Activated T-cell treated with anti-CD3 and anti-CD28 coated beads, Interleukin-2, amount 50 U/mL, for 4 hours (primary cell): ENCODE measurements at regions not wholly inside any gene's neighbourhood (a gene's known extent, or its start where the extent isn't known, plus 50 kb on each side); places are given as distances from the start of the nearest gene placed in this dataset.
"Not testable (repeated sequence)": the region's sequence is repeated elsewhere in the genome, so short reads cannot be mapped to it uniquely, and the experiment has no call there.

Experiments used
- ATAC-seq, 2 donors: fragments of 200-7000 bp; cut with Tn5 transposase; one replicate each; pipeline ENCODE4 v1.10.0; 2021
- DNase-seq: peaks from one replicate; pipeline ENCODE4 v3.0.0-alpha.2; 2020
- H3K27me3 Mint-ChIP-seq: one replicate; pipeline ENCODE4 v1.8.0; 2021; ENCODE audit warnings: low read depth, mixed read lengths
- H3K36me3 Mint-ChIP-seq: one replicate; pipeline ENCODE4 v1.8.0; 2022; ENCODE audit warnings: mixed read lengths; ENCODE audit not compliant: insufficient read depth
- H3K4me1 Mint-ChIP-seq: one replicate; pipeline ENCODE4 v1.8.0; 2021; ENCODE audit warnings: low read depth, mixed read lengths
- H3K4me3 Mint-ChIP-seq: one replicate; pipeline ENCODE4 v1.8.0; 2021; ENCODE audit warnings: mild to moderate bottlenecking, moderate library complexity, mixed read lengths
- H3K9me3 Mint-ChIP-seq: one replicate; pipeline ENCODE4 v1.8.0; 2021; ENCODE audit warnings: mixed read lengths

DNA sequence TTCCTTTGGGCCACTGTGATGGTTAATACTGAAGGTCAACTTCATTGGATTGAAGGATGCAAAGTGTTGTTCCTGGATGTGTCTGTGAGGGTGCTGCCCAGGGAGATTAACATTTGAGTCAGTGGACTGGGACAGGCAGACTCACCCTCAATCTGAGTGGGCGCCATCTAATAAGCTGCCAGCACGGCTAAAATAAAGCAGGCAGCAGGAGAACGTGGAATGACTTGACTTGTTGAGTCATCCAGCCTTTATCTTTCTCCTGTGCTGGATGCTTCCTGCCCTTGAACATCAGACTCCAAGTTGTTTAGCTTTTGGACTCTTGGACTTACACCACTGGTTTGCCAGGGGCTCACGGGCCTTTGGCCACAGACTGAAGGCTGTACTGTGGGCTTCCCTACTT, 1046.9 kb downstream of the TYW1 start:
- no peaks in the 10 kb centered on the region for H3K27me3 Mint-ChIP-seq
- H3K9me3 Mint-ChIP-seq: peaks cover 18% of the 10 kb centered on the region
- DNase-seq (no peak), ATAC-seq (no peak)
- H3K4me1 Mint-ChIP-seq: no peaks in the 10 kb centered on the region
- H3K36me3 Mint-ChIP-seq: no peaks in the 10 kb centered on the region
- no peak overlapping the region for H3K4me3 Mint-ChIP-seq

DNA sequence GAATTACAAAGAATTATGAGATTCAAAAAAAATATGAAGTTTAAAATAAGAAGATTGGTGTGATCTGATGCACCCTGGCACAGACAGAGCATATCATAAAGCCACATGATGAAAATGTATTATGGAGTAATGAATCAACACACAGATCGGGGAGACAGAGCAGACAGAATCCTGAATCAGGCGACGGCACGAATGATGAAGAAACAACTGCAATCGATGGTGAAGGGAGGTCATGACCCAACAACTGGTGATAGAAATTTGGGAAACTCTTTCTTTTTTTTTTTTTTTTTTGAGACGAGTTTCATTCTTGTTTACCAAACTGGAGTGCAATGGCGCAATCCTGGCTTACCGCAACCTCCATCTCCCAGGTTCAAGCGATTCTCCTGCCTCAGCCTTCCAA, 1054.0 kb downstream of the TYW1 start:
- peaks cover 4% of the 10 kb centered on the region for H3K9me3 Mint-ChIP-seq
- H3K27me3 Mint-ChIP-seq: no peaks in the 10 kb centered on the region
- no peak for ATAC-seq
- no peak overlapping the region for H3K4me3 Mint-ChIP-seq
- H3K4me1 Mint-ChIP-seq: no peaks in the 10 kb centered on the region
- no peak for DNase-seq
- no peaks in the 10 kb centered on the region for H3K36me3 Mint-ChIP-seq

DNA sequence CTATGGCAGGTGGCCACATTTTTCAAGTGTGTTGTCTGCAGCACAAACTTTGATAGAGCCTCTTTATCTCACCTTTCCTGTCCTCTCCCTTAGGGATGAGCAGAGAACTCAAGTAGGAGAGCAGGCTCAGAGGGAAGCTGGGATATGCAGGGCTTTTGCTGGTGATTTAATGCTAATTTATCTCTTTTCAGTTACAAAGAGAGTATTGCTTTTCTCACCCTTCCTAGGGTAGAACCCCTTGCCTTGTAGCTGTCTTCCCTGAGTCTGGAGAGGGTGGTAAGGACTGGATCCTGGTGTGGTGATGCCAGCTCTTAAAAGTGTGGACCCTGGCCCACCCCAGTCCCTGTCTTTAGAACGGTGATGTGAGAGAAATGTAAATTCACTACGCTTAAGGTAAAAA, 1061.4 kb downstream of the TYW1 start:
- DNase-seq (no peak), ATAC-seq (no peak)
- Mint-ChIP-seq H3K9me3 (peaks cover 15% of the 10 kb centered on the region), H3K4me1 (no peaks in the 10 kb centered on the region), H3K4me3 (no peak overlapping the region), H3K36me3 (no peaks in the 10 kb centered on the region), H3K27me3 (no peaks in the 10 kb centered on the region)

DNA sequence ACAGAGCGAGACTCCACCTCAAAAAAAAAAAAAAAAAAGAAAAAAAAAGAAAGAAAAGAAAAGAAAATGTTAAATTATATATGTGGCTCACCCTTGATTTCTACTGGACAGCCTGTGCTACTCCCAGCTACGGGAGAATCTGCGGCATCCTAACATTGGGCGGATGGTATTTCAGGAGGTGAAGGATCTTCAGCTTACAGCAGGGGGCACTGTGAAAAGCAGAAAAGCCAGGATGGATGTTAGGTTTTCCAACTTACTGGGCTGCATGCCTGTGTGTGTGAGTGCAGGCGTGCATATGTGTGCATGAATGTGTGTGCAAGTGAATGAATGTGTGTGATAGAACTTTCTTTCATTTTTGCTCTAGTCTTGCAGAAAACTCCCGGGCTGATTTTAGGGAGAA, 1066.5 kb downstream of the TYW1 start:
- no peak overlapping the region for H3K4me3 Mint-ChIP-seq

GRCh38 chr7:68065581-68065980, 1068.9 kb downstream of the TYW1 start:
- Mint-ChIP-seq H3K9me3 (peaks cover 13% of the 10 kb centered on the region), H3K36me3 (no peaks in the 10 kb centered on the region), H3K4me1 (no peaks in the 10 kb centered on the region), H3K4me3 (no peak overlapping the region), H3K27me3 (no peaks in the 10 kb centered on the region)
- ATAC-seq (no peak), DNase-seq (no peak)

More for the DNA sequence above, 1066.5 kb downstream of the TYW1 start:
- ATAC-seq (no peak), DNase-seq (no peak)
- Mint-ChIP-seq H3K27me3 (no peaks in the 10 kb centered on the region), H3K4me1 (no peaks in the 10 kb centered on the region), H3K36me3 (no peaks in the 10 kb centered on the region), H3K9me3 (peaks cover 21% of the 10 kb centered on the region)

DNA sequence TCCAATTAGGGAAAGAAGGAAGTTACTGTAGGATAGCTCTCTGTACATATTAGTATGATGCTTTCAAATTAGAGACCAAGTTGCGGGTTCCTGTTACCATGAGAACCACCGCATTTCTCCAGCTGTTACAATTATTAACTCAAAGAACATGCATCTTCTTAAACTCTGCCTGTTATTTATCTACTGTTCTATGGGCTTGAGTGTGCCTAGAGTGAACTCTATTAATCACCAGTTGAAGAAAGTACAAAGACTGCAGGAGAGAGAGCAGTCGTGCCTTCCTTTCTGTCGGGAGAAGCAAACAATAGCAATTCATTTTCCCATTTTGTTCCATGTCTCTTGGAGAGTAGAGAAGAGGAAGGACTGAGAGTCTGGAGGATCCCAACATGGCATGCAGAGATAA, 1071.2 kb downstream of the TYW1 start:
- H3K9me3 Mint-ChIP-seq: peaks cover 6% of the 10 kb centered on the region
- no peaks in the 10 kb centered on the region for H3K4me1 Mint-ChIP-seq
- no peak for DNase-seq
- no peak for ATAC-seq
- no peak overlapping the region for H3K4me3 Mint-ChIP-seq
- no peaks in the 10 kb centered on the region for H3K36me3 Mint-ChIP-seq
- no peaks in the 10 kb centered on the region for H3K27me3 Mint-ChIP-seq

DNA sequence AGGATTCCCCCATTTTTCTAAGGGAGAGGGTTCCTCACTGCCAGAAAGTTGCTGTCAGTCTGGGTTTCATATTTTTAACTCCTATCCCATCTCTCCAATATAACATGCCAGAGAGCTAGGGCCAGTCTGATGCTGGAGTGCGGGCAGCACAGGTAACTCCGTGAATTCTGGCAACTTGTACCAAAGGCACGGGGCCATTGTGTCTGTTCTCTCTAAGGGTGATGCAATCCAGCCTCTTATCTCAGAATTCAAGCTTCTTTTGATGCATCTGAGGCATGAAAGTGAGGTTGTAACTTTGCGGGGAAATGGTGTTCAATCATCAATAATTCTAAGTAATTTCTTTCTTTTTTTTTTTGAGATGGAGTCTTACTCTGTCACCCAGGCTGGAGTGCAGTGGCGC, 1074.4 kb downstream of the TYW1 start:
- H3K27me3 Mint-ChIP-seq: no peaks in the 10 kb centered on the region
- no peaks in the 10 kb centered on the region for H3K36me3 Mint-ChIP-seq
- DNase-seq (no peak), ATAC-seq (no peak)
- peaks cover 6% of the 10 kb centered on the region for H3K9me3 Mint-ChIP-seq
- no peaks in the 10 kb centered on the region for H3K4me1 Mint-ChIP-seq
- H3K4me3 Mint-ChIP-seq: no peak overlapping the region

GRCh38 chr7:68073701-68074100, 1077.1 kb downstream of the TYW1 start:
- H3K9me3 Mint-ChIP-seq: peaks cover 9% of the 10 kb centered on the region
- H3K4me3 Mint-ChIP-seq: no peak overlapping the region
- H3K36me3 Mint-ChIP-seq: no peaks in the 10 kb centered on the region
- DNase-seq (no peak), ATAC-seq (no peak)
- H3K27me3 Mint-ChIP-seq: no peaks in the 10 kb centered on the region
- H3K4me1 Mint-ChIP-seq: no peaks in the 10 kb centered on the region

DNA sequence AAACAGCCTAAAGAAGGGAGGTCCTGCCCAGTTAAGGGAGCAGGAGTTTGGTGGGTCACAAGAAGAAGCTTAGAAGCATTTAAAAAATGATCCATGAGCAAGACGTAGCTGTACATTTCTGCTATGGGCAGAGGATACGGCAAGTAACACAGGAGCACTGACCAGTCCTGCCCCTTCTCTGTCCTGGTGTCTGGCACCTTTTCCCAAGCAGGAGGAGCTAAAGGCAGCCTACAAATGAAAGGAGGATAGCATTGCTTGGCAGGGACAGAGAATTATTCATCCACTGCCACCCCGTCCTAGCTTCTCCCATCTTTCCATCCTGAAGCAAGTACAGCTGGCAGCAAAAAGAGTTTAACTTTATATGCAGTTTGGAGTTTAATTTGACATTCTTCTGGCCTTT, 1077.6 kb downstream of the TYW1 start:
- Mint-ChIP-seq H3K4me1 (no peaks in the 10 kb centered on the region), H3K36me3 (no peaks in the 10 kb centered on the region), H3K9me3 (peaks cover 10% of the 10 kb centered on the region), H3K27me3 (no peaks in the 10 kb centered on the region), H3K4me3 (no peak overlapping the region)
- DNase-seq (no peak), ATAC-seq (no peak)

- DNase-seq (no peak), ATAC-seq (no peak)
- Mint-ChIP-seq H3K4me1 (no peaks in the 10 kb centered on the region), H3K9me3 (peaks cover 18% of the 10 kb centered on the region), H3K27me3 (no peaks in the 10 kb centered on the region), H3K4me3 (no peak overlapping the region), H3K36me3 (no peaks in the 10 kb centered on the region)
Measured at GRCh38 chr7:68078157-68078710, 1081.6 kb downstream of the TYW1 start.

DNA sequence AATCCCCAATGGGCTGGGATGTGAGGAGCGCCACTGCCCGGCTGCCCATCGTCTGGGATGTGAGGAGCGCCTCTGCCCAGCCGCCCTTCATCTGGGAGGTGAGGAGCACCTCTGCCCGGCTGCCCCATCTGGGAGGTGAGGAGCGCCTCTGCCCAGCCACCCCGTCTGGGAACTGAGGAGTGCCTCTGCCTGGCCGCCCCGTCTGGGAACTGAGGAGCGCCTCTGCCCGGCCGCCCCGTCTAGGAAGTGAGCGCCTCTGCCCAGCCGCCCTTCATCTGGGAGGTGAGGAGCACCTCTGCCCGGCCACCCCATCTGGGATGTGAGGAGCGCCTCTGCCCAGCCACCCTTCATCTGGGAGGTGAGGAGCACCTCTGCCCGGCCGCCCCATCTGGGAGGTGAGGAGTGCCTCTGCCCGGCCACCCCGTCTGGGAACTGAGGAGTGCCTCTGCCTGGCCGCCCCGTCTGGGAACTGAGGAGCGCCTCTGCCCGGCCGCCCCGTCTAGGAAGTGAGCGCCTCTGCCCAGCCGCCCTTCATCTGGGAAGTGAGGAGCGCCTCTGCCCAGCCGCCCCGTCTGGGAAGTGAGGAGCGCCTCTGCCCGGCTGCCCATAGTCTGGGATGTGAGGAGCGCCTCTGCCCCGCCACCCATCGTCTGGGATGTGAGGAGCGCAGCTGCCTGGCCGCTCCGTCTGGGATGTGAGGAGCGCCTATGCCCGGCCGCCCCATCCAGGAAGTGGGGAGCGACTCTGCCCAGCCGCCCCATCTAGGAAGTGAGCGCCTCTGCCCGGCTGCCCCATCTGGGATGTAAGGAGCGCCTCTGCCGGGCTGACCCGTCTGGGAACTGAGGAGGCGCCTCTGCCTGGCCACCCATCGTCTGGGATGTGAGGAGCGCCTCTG, 1085.7 kb downstream of the TYW1 start:
- not testable (repeated sequence) for DNase-seq, H3K27me3 Mint-ChIP-seq, H3K36me3 Mint-ChIP-seq, H3K4me1 Mint-ChIP-seq, ATAC-seq, H3K4me3 Mint-ChIP-seq
- H3K9me3 Mint-ChIP-seq: peaks cover 25% of the 10 kb centered on the region

DNA sequence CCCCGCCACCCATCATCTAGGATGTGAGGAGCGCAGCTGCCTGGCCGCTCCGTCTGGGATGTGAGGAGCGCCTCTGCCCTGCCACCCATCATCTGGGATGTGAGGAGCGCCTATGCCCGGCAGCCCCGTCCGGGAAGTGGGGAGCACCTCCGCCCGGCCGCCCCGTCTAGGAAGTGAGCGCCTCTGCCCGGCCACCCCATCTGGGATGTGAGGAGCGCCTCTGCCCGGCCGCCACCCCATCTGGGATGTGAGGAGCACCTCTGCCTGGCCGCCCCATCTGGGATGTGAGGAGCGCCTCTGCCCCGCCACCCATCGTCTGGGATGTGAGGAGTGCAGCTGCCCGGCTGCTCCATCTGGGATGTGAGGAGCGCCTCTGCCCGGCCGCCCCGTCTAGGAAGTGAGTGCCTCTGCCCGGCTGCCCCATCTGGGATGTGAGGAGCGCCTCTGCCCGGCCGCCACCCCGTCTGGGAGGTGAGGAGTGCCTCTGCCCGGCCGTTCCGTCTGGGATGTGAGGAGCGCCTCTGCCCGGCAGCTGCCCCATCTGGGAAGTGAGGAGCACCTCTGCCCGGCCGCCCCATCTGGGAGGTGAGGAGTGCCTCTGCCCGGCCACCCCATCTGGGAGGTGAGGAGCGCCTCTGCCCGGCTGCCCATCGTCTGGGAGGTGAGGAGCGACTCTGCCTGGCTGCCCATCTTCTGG, 1086.5 kb downstream of the TYW1 start:
- peaks cover 25% of the 10 kb centered on the region for H3K9me3 Mint-ChIP-seq
- H3K4me3 Mint-ChIP-seq, H3K4me1 Mint-ChIP-seq: not testable (repeated sequence)

DNA sequence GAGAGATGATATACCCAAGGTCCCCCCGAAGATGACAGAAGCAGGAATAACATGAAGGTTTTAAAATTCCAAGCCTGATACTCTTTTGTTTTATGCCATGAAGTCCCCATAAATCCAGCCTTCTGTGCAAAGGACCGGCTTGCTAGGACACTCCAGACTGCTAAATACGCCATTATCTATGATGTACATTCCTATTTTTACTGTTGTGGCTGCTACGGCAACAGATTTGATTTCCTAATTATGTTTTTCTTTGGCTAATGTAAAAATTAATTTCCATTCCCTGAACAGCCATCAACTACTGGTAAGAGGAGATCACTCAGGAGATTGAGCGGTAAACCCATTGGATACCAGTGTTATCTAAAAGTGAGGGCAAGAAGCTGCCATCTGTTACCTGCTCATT, 1090.8 kb downstream of the TYW1 start:
- no peaks in the 10 kb centered on the region for H3K4me1 Mint-ChIP-seq
- no peaks in the 10 kb centered on the region for H3K27me3 Mint-ChIP-seq
- peaks cover 14% of the 10 kb centered on the region for H3K9me3 Mint-ChIP-seq
- DNase-seq (no peak), ATAC-seq (no peak)
- H3K4me3 Mint-ChIP-seq: no peak overlapping the region
- H3K36me3 Mint-ChIP-seq: no peaks in the 10 kb centered on the region

More for the DNA sequence above, 1086.5 kb downstream of the TYW1 start:
- ATAC-seq, H3K36me3 Mint-ChIP-seq, DNase-seq, H3K27me3 Mint-ChIP-seq: not testable (repeated sequence)

GRCh38 chr7:68088879-68089278, 1092.2 kb downstream of the TYW1 start:
- Mint-ChIP-seq H3K36me3 (no peaks in the 10 kb centered on the region), H3K27me3 (no peaks in the 10 kb centered on the region), H3K4me3 (no peak overlapping the region), H3K9me3 (peaks cover 18% of the 10 kb centered on the region), H3K4me1 (no peaks in the 10 kb centered on the region)
- ATAC-seq (no peak), DNase-seq (no peak)

GRCh38 chr7:68090256-68090655, 1093.6 kb downstream of the TYW1 start:
- H3K27me3 Mint-ChIP-seq, H3K4me1 Mint-ChIP-seq, ATAC-seq, H3K4me3 Mint-ChIP-seq, DNase-seq, H3K36me3 Mint-ChIP-seq: not testable (repeated sequence)
- H3K9me3 Mint-ChIP-seq: peaks cover 16% of the 10 kb centered on the region
